ENCODE measurements at regions not wholly inside any gene's neighbourhood (a gene's known extent, or its start where the extent isn't known, plus 50 kb on each side); places are given as distances from the start of the nearest gene placed in this dataset.
A peak's percentile ranks its signal among the peaks of the same experiment; 100 is the strongest.

GRCh38 chr10:43879742-43880141 is 231.1 kb upstream of the ZNF32 start:
- no peaks in the 10 kb centered on the region for H3K27me3 ChIP-seq (ENCODE audit: control insufficient read depth, insufficient read depth, low read length)
- WGBS (ENCODE audit: insufficient coverage): 85% methylated on average over 9 of the region's 12 CpGs
- no peak for DNase-seq (ENCODE audit: low read depth in 4 of 6, low spot score in 6 of 6)

GRCh38 chr10:43879162-43879561 is 230.5 kb upstream of the ZNF32 start:
- H3K27me3 ChIP-seq (ENCODE audit: control insufficient read depth, insufficient read depth, low read length): no peaks in the 10 kb centered on the region
- no peaks in the 10 kb centered on the region for H3K9me3 ChIP-seq (ENCODE audit: control insufficient read depth, insufficient read depth, low read length)
- peaks cover 16% of the 10 kb centered on the region for H3K4me1 ChIP-seq (ENCODE audit: control insufficient read depth, insufficient read depth, low read length)
- no peak overlapping the region for H3K4me3 ChIP-seq (ENCODE audit: low read depth, low read length)
- WGBS (ENCODE audit: insufficient coverage): 97% methylated on average over 6 of the region's 7 CpGs
- no peaks in the 10 kb centered on the region for H3K36me3 ChIP-seq (ENCODE audit: control insufficient read depth, insufficient read depth, low read length)
- no peak overlapping the region for H3K27ac ChIP-seq (ENCODE audit: low read depth, low read length)
- no peak for DNase-seq (ENCODE audit: low read depth in 4 of 6, low spot score in 6 of 6)

More at GRCh38 chr10:43879742-43880141, 231.1 kb upstream of the ZNF32 start:
- H3K36me3 ChIP-seq (ENCODE audit: control insufficient read depth, insufficient read depth, low read length): no peaks in the 10 kb centered on the region
- H3K4me3 ChIP-seq (ENCODE audit: low read depth, low read length): no peak overlapping the region
- peaks cover 16% of the 10 kb centered on the region for H3K4me1 ChIP-seq (ENCODE audit: control insufficient read depth, insufficient read depth, low read length)
- no peaks in the 10 kb centered on the region for H3K9me3 ChIP-seq (ENCODE audit: control insufficient read depth, insufficient read depth, low read length)
- no peak overlapping the region for H3K27ac ChIP-seq (ENCODE audit: low read depth, low read length)

GRCh38 chr10:43878386-43878785 is 229.7 kb upstream of the ZNF32 start:
- DNase-seq (ENCODE audit: low read depth in 4 of 6, low spot score in 6 of 6): peak in 2 of 6 donors; percentile 32 to 33
- 37% methylated on average over 6 of the region's 10 CpGs for WGBS (ENCODE audit: insufficient coverage)
- Histone ChIP-seq H3K4me1 (ENCODE audit: control insufficient read depth, insufficient read depth, low read length) (peaks cover 16% of the 10 kb centered on the region), H3K9me3 (ENCODE audit: control insufficient read depth, insufficient read depth, low read length) (no peaks in the 10 kb centered on the region), H3K36me3 (ENCODE audit: control insufficient read depth, insufficient read depth, low read length) (no peaks in the 10 kb centered on the region), H3K27ac (ENCODE audit: low read depth, low read length) (no peak overlapping the region), H3K27me3 (ENCODE audit: control insufficient read depth, insufficient read depth, low read length) (no peaks in the 10 kb centered on the region), H3K4me3 (ENCODE audit: low read depth, low read length) (no peak overlapping the region)

GRCh38 chr10:43876976-43877375 is 228.3 kb upstream of the ZNF32 start:
- DNase-seq (ENCODE audit: low read depth in 4 of 6, low spot score in 6 of 6): no peak
- Histone ChIP-seq H3K4me3 (ENCODE audit: low read depth, low read length) (no peak overlapping the region), H3K27ac (ENCODE audit: low read depth, low read length) (no peak overlapping the region), H3K4me1 (ENCODE audit: control insufficient read depth, insufficient read depth, low read length) (peaks cover 16% of the 10 kb centered on the region), H3K36me3 (ENCODE audit: control insufficient read depth, insufficient read depth, low read length) (no peaks in the 10 kb centered on the region), H3K27me3 (ENCODE audit: control insufficient read depth, insufficient read depth, low read length) (no peaks in the 10 kb centered on the region), H3K9me3 (ENCODE audit: control insufficient read depth, insufficient read depth, low read length) (no peaks in the 10 kb centered on the region)
- WGBS (ENCODE audit: insufficient coverage): 84% methylated on average over 2 of the region's 7 CpGs

- peaks cover 19% of the 10 kb centered on the region for H3K4me1 ChIP-seq (ENCODE audit: control insufficient read depth, insufficient read depth, low read length)
- H3K27ac ChIP-seq (ENCODE audit: low read depth, low read length): no peak overlapping the region
- H3K27me3 ChIP-seq (ENCODE audit: control insufficient read depth, insufficient read depth, low read length): no peaks in the 10 kb centered on the region
- no peaks in the 10 kb centered on the region for H3K36me3 ChIP-seq (ENCODE audit: control insufficient read depth, insufficient read depth, low read length)
- no peaks in the 10 kb centered on the region for H3K9me3 ChIP-seq (ENCODE audit: control insufficient read depth, insufficient read depth, low read length)
- no peak overlapping the region for H3K4me3 ChIP-seq (ENCODE audit: low read depth, low read length)
- WGBS (ENCODE audit: insufficient coverage): 0% methylated on average over 2 of the region's 10 CpGs
- DNase-seq (ENCODE audit: low read depth in 4 of 6, low spot score in 6 of 6): no peak
Measured at GRCh38 chr10:43874984-43875383, 226.3 kb upstream of the ZNF32 start.

GRCh38 chr10:43873717-43874116 is 225.0 kb upstream of the ZNF32 start:
- H3K27ac ChIP-seq (ENCODE audit: low read depth, low read length): no peak overlapping the region
- DNase-seq (ENCODE audit: low read depth in 4 of 6, low spot score in 6 of 6): no peak
- H3K4me1 ChIP-seq (ENCODE audit: control insufficient read depth, insufficient read depth, low read length): peaks cover 16% of the 10 kb centered on the region
- WGBS (ENCODE audit: insufficient coverage): 68% methylated on average over 5 of the region's 5 CpGs
- no peaks in the 10 kb centered on the region for H3K27me3 ChIP-seq (ENCODE audit: control insufficient read depth, insufficient read depth, low read length)
- no peaks in the 10 kb centered on the region for H3K36me3 ChIP-seq (ENCODE audit: control insufficient read depth, insufficient read depth, low read length)
- no peaks in the 10 kb centered on the region for H3K9me3 ChIP-seq (ENCODE audit: control insufficient read depth, insufficient read depth, low read length)
- no peak overlapping the region for H3K4me3 ChIP-seq (ENCODE audit: low read depth, low read length)

GRCh38 chr10:43872644-43873043 is 224.0 kb upstream of the ZNF32 start:
- Histone ChIP-seq H3K4me1 (ENCODE audit: control insufficient read depth, insufficient read depth, low read length) (peaks cover 9% of the 10 kb centered on the region), H3K4me3 (ENCODE audit: low read depth, low read length) (no peak overlapping the region), H3K9me3 (ENCODE audit: control insufficient read depth, insufficient read depth, low read length) (no peaks in the 10 kb centered on the region), H3K36me3 (ENCODE audit: control insufficient read depth, insufficient read depth, low read length) (no peaks in the 10 kb centered on the region), H3K27ac (ENCODE audit: low read depth, low read length) (no peak overlapping the region), H3K27me3 (ENCODE audit: control insufficient read depth, insufficient read depth, low read length) (no peaks in the 10 kb centered on the region)
- WGBS (ENCODE audit: insufficient coverage): 82% methylated on average over 6 of the region's 6 CpGs
- no peak for DNase-seq (ENCODE audit: low read depth in 4 of 6, low spot score in 6 of 6)

- no peak overlapping the region for H3K27ac ChIP-seq (ENCODE audit: low read depth, low read length)
- no peak overlapping the region for H3K4me3 ChIP-seq (ENCODE audit: low read depth, low read length)
- peaks cover 9% of the 10 kb centered on the region for H3K4me1 ChIP-seq (ENCODE audit: control insufficient read depth, insufficient read depth, low read length)
- WGBS (ENCODE audit: insufficient coverage): 81% methylated on average over 2 of the region's 5 CpGs
- no peaks in the 10 kb centered on the region for H3K9me3 ChIP-seq (ENCODE audit: control insufficient read depth, insufficient read depth, low read length)
- no peaks in the 10 kb centered on the region for H3K27me3 ChIP-seq (ENCODE audit: control insufficient read depth, insufficient read depth, low read length)
- no peak for DNase-seq (ENCODE audit: low read depth in 4 of 6, low spot score in 6 of 6)
- no peaks in the 10 kb centered on the region for H3K36me3 ChIP-seq (ENCODE audit: control insufficient read depth, insufficient read depth, low read length)
Measured at GRCh38 chr10:43871545-43871944, 222.9 kb upstream of the ZNF32 start.

GRCh38 chr10:43870968-43871439 is 222.3 kb upstream of the ZNF32 start:
- WGBS (ENCODE audit: insufficient coverage): 65% methylated on average over 11 of the region's 12 CpGs
- no peak overlapping the region for H3K4me3 ChIP-seq (ENCODE audit: low read depth, low read length)

GRCh38 chr10:43869669-43870322 is 221.1 kb upstream of the ZNF32 start:
- H3K27ac ChIP-seq (ENCODE audit: low read depth, low read length): no peak overlapping the region
- peaks cover 9% of the 10 kb centered on the region for H3K4me1 ChIP-seq (ENCODE audit: control insufficient read depth, insufficient read depth, low read length)
- no peak overlapping the region for H3K4me3 ChIP-seq (ENCODE audit: low read depth, low read length)
- 93% methylated on average over 7 of the region's 8 CpGs for WGBS (ENCODE audit: insufficient coverage)
- no peaks in the 10 kb centered on the region for H3K36me3 ChIP-seq (ENCODE audit: control insufficient read depth, insufficient read depth, low read length)
- DNase-seq (ENCODE audit: low read depth in 4 of 6, low spot score in 6 of 6): no peak
- H3K27me3 ChIP-seq (ENCODE audit: control insufficient read depth, insufficient read depth, low read length): no peaks in the 10 kb centered on the region
- no peaks in the 10 kb centered on the region for H3K9me3 ChIP-seq (ENCODE audit: control insufficient read depth, insufficient read depth, low read length)

More at GRCh38 chr10:43870968-43871439, 222.3 kb upstream of the ZNF32 start:
- no peak overlapping the region for H3K27ac ChIP-seq (ENCODE audit: low read depth, low read length)
- DNase-seq (ENCODE audit: low read depth in 4 of 6, low spot score in 6 of 6): peak in 1 of 6 donors; percentile 67
- H3K27me3 ChIP-seq (ENCODE audit: control insufficient read depth, insufficient read depth, low read length): no peaks in the 10 kb centered on the region
- H3K36me3 ChIP-seq (ENCODE audit: control insufficient read depth, insufficient read depth, low read length): no peaks in the 10 kb centered on the region
- H3K9me3 ChIP-seq (ENCODE audit: control insufficient read depth, insufficient read depth, low read length): no peaks in the 10 kb centered on the region
- H3K4me1 ChIP-seq (ENCODE audit: control insufficient read depth, insufficient read depth, low read length): peaks cover 9% of the 10 kb centered on the region

All from spinal cord (tissue), 9 donors.